NCI-H1436 (cell line): ENCODE measurements at regions not wholly inside any gene's neighbourhood (a gene's known extent, or its start where the extent isn't known, plus 50 kb on each side); places are given as distances from the start of the nearest gene placed in this dataset.
"Not testable (repeated sequence)": the region's sequence is repeated elsewhere in the genome, so short reads cannot be mapped to it uniquely, and the experiment has no call there.

Experiments used
- DNase-seq: peaks from one replicate; lab custom pipeline; 2025; lab: John Stamatoyannopoulos, UW

DNA sequence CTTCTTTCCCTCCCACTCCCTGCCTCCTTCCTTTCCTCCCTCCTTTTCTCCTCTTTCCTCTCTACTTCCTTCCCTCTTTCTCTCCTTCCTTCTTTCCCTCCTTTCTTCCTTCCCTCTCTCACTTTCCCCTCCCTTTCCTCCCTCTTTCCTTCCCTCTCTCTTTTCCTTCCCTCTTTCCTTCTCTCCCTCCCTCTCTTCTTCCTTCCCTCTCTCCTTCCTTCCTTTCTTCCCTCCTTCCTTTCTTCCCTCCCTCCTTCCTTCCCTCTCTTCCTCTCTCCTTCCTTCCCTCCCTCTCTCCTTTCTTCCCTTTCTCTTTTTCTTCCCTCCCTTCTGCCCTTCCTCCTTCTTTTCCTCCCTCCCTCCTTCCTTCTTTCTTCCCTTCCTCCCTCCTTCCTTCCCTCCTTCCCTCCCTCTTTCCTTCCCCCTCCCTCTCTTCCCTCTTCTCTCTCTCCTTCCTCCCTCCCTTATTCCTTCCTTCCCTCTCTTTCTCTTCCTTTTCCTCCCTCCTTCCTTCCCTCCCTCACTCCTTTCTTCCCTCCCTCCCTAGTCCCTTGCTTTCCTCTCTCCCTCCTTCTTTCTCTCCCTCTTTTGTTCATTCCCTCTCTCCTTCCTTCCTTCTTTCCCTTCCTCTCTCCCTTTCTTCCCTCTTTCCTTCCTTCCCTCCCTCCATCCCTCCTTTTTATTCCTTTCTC lies 443.9 kb downstream of the ZNF536 start:
- no peak for DNase-seq

DNA sequence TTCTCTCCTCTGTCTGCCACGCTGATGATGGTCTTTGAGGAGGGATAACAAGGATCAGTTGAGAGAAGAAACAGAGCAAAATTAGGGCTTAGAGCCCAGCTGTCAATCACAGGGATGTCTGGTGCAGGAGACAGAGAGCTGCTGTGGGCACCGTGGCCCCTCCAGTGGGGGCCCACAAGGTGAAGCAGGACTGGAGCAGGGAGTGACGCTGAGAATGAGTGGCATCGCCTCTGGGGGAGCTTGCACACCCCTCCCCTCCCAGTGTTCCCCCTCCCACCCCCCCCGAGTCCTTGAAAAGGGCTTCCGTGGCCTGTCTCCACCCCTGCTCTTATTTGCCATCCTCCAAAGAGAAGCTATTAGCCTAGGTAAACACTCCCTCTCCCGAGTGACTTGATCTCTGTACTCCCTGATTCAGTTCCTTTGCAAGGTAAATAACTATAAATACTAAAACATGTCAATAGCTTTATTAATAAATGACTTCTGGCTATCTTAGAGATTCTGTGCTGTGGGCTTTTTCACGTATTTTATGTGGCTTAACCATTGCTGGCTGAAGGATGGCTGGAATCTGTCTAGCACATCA lies 440.0 kb downstream of the ZNF536 start:
- DNase-seq: no peak

DNA sequence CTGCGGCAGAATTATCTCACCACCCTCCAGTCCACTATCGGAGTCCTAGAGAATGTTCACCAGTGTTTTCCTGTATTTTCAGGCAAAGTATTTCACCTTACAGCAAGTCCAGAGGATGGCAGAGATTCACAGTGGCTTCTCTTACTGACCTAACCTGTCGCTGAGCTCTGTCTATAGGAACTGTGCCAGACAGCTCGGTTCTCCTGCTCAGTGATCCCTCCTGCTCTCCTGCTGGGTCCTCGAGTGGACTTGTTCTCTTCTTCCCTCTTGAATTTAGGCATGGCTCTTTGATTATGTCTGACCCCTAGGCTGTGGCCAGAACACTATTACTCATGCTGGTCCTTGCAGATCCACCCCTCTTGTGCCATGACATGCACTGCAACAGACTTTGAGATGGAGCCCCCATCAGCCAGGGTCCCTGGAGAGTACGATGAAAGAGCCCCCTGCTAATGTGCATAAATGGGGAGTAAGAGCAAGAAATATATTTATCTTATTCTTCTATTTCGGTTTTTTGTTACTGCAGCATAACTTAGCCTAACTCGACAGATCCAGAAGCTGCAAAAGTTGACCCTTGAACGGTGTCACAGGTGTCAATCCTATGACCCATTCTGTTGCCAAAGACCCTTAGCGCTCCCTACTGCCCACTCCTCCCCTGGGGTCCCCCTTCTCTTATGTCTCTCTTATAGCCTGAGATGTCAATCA lies 439.4 kb downstream of the ZNF536 start:
- DNase-seq: no peak

DNA sequence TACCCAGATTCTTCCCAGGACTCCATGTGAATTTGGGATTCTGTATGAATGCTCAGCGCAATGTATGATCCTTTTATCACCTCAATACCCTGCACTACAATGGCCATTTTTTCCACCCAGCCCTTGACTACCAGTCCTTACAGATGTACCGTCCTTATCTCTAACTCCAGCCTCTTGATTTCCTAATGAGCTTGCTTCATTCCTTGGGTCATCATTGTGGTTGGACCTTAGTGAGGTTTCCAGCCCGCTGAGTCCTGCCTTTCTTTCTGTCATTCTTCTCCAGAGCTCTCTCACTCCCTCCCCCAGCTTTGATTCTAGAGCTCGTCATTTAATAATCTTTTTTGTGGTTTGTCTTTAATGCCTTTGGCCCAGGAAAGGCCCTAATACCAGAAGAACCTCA lies 438.5 kb downstream of the ZNF536 start:
- no peak for DNase-seq

DNA sequence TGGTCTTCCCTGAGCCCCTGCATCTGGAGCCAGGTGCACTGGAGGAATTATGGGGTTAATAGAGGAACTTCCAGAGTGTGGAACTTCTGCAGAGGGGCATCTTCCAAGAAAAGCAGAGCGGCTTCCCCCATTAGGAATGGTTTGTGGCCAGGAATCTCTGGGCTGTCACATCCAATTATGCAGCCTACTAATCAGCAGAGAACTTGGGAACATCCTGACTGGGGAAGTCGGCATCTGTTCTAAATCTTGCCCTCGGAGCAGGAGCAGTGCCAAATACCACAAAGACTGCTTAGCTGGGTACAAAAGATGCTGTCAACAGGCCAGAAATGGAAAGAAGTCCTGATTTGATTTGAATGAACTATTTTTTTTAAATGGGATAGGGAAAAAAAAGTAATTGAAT lies 435.1 kb downstream of the ZNF536 start:
- DNase-seq: no peak

DNA sequence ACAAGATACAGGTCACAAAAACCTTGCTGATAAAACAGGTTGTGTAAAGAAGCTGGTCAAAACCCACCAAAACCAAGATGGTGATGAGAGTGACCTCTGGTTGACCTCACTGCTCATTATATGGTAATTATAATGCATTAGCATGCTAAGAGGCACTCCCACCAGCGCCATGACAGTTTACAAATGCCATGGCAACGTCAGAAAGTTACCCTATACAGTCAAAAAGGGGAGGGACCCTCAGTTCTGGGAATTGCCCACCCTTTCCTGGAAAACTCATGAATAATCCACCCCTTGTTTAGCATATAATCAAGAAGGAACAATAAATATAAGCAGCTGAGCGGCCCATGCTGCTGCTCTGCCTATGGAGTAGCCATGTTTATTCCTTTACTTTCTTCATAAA lies 434.1 kb downstream of the ZNF536 start:
- no peak for DNase-seq

DNA sequence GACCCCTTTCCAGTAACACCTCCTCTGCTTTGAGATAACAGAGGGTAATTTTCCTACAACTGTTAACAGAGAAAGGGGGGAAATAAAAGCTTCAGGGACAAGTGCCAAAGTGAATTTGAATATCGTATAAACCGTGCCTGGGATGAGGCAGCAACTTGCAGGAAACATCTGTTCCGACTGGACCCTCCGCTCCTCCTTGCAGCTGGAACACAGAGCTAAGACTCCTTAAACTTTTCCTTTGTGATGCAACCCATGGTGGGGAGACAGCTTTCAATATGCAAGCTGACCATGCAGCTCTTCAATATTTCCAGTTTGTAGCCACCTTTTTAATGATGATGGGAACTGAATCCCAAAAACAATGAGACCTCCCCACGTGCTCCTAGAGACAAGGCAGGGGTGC lies 432.6 kb downstream of the ZNF536 start:
- DNase-seq: no peak

DNA sequence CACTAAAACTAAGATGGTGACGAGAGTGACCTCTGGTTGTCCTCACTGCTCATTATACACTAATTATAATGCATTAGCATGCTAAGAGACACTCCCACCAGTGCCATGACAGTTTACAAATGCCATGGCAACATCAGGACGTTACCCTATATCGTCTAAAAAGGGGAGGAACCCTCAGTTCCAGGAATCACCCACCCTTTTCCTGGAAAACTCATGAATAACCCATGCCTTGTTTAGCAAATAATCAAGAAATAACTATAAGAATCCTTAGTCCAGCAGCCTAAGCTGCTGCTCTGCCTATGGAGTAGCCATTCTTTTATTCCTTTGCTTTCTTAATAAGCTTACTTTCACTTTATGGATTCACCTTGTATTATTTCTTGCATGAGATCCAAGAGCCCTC lies 432.1 kb downstream of the ZNF536 start:
- DNase-seq: not testable (repeated sequence)

DNA sequence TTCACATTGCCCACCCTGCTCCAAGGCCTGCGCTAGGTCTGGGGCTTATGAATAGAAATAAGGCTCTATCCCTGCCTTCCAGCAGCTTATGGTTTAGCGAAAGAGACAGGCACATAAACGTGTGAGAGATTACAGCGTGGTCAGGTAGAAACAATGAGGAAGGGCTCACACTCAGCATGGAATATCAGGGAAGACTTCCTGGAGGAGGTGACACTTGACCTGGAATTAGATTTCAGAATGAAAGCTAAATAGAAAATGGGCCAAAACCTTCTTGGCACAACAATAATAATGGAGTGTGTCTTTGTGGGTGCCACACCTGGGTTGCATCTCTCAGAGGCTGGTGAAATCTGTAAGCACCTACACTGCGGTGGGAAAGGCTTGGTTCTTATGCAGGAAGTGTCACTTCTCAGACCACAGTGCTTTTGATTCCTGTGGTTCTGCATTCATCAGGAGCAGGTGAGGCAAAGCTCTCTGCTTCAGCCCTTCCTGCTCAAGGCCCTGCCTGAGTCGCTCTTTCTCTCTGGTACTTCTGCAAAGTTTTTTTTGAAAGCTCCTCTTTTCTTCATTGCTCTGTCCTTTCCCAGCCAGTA lies 430.3 kb downstream of the ZNF536 start:
- DNase-seq: no peak

DNA sequence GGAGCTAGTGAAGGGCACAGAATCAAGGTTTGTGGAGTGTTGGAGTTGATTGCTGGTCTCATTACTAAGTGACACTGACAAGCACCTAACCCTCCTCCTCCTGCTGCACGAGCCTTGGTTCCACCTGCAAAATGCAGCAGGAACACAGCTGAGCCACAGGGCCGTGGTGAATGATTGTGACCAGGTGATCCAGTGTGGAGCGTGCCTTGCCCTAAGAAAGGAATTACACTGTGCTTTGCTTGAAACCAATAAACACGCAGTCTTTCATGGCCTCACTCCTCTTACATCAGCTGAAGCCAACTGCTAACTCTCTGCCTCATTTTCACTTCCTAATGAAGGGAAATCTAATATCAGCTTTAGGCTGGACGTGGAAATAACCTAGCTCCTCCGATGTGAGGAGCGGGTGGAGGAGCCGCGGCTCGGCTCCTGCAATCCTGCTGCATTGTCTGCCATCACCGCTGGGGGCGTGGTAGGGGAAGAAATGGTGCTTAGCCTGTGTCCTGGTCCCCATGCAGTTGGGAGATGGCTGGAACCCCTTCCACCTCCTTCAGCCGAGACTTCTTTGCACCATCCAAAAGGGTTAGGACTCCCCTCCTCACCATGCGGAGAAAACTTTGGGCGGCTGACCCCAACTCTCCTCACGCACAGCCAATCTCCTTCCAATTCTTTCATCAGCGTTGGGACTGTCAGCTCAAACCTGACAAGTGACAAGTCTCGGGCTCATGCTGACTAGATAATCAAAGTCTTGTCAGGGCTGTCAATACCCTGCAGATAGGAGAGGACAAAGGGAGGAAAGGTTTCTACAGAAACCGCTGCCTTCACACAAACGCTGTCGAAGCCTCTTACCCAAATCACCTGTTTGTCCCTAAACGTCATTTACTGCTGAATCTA lies 427.9 kb downstream of the ZNF536 start:
- no peak for DNase-seq

DNA sequence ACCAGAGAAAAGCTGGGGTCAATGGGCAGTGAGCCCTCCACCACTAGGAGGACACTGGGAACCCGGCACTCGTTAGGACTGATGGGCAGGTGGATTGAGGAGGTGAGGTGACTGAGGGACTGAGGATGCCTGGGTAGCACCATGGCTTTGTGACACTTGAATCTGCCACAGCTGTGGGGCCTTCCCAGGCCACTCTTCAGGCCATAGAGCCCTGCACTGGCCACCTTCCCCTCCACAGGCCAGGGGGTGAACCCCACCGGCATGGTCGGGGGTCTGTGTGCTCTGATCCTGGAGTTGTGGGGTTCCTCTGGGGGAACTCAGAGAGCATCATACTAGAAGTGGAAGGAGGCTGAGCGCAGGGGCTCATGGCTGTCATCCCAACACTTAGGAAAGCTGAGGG lies 423.5 kb downstream of the ZNF536 start:
- no peak for DNase-seq

DNA sequence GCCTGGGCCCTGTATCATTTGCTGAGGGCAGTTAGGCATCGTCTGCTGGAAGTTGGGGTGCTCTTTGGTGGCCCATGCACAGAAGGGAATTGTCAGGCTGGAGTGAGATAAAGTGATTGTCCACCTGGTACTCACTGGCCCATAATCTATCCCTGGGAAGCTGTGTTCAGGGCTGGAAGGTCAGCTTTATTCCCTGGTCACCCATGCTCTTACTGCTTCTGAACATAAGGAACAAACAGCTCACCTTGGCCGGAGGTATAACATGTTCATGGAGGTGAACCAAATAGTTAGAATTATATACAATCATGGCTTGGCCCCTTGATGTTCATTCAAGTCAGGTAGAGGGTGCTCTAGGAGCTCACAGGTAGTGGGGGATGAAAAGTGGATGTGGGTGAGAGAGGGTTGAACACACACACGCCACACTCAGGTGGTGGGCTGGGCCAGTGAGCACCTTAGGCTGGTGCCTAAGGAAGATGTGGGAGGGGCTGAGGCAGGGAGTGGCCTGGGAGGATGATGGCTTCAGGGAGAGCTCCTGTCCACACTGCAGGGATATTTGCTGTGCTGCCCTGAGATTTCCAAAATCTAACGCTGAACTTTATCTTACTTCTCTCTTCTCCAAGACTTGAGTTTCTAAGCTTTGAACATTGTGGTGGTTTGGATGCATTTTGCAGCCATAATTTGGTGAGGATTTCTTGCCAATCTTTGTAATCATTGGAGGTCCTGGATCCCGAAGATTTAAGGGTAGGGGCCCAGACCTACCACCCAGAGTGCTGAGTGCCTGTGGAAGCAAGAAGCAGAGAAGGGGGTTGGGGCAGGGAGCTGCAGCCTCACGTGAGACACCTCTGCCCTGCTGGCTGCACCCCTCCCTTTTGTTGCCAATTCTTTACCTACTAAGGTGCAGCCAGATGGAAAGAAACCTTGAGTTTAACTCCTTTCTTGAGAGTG lies 420.6 kb downstream of the ZNF536 start:
- DNase-seq: no peak

DNA sequence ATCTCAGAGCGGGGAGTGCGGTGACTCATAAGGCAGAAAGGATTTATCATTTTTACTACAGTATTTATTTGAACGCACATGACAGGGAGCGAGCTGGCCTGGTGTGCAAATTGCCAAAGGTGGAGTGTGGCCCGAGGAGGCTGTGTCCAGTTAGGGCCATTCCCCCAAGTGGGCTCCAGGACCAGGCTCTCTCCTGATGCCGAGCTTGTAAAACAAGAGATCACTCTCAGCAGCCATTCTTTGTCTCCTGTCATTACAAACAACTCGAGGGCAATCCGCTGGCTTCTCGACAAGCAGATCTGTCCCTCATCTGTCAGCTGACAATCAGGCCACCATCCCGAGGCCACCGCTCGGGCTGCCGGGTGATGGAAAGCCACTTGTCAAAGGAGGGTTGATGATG lies 418.9 kb downstream of the ZNF536 start:
- no peak for DNase-seq

DNA sequence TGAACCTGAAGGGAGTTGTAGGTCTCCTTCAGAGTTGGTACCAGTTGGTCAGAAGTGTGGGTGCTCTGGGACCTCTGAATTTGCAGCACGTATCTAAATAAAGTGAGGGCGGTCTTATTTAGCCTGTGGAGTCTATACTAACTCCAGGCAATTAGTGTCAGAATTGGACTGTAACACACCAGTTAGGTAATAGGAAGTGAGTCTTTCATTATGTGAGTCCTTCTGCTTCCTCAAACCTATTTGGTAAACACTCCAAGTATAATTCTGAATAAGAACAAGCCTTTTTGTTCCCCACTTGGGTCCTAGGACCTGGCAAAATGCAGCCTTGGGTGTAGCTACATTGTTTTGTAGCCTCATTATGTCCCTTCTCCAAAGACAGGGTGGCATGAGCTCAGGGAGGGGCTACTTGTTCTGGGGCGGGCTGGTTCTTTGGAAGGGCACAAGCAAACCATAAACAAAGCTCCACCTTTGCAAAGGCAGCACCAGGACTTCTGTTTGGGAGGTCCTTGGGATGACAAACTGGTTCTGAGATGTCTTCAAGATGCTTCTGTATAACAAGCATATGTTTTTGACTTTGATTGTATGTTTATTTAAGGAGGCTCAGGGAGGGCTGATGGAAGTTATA lies 418.0 kb downstream of the ZNF536 start:
- DNase-seq: no peak

DNA sequence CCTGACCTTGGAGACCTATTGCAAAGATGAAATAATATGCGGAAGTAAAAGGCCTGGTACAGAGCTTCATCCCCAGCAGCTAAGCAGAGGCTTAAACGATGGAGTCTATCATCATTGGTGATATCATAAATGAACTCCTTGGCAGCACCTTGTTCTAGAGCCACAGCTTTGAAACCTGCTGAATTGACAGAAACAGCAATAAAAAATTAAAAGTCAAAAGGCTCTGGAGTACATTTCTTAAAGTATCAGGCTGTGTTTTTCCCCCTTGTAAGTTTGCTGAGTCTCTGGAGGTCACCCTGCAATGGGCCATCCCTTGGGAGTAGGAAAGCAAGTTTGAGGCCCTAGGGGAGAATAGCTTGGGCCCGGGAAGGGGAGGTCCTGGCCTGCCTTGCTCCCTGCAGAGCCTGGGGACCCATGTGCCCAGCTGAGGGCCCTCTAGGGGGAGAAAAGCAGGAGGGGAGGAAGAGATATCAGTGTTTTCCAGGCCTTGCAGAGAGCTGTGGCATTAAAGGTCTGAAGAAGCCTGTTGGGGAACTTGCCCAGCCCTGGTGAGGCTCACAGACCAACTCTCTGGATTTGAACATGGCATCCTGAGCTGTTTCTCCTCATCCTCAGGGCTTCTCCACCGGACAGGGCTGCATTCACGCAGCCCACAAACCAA lies 416.1 kb downstream of the ZNF536 start:
- DNase-seq: no peak

DNA sequence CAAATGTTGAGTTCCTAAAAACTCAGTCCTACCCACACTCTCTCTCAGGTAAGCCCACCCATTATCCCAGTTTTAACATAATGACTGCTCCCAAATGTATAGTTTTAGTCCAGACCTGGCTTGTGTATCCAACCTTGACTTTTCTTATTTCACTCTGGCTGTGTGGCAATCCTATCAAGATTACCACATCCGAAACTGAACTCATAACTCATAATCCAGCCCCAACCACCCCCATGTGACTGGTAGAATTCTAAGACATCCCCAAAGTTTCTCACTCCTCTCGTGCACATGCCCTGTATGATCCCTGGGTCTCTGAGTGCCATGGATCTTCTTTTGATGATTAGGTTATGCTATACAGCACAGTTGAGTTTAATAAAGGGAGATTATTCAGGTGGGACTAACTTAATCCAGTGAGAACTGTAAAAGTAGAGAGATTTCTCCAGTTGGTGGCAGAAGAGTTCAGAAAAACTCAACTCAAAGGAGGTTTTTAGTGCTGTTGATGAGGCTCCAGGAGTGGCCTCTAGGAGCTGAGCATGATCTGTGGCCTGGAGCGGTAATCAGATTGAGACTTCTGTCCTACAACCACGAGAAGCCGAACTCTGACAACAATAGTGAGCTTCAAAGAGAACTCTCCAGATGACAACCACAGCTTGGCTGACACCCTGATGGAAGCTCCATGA lies 413.4 kb downstream of the ZNF536 start:
- DNase-seq: no peak

DNA sequence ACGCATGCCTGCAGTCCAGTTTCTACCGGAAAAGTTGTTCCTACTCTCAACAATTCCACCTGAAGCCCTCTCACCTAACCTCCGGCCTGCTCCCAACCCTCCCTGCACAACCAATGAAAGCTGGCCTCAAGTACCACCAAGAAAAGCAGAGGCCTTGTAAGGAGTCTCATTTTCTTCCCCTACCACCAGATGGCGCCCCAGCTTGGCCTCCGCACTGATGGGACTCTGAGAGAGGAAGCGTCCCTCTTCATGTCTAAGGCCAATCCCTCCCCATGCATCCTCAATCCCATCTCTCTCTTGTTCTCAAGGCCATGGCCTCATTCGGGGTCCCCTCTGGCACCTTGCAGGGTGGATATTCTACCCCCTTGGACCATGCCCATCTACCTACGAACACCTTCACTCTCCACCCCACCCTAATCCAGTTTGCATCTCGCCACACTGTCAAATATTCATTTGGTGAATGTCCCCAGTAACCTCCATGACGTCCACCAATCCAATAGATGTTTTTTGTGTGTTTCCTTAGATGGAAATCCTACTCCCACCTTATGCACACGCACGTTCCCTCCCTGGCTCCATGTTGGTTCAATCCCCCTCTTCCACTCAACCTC lies 412.8 kb downstream of the ZNF536 start:
- DNase-seq: no peak

DNA sequence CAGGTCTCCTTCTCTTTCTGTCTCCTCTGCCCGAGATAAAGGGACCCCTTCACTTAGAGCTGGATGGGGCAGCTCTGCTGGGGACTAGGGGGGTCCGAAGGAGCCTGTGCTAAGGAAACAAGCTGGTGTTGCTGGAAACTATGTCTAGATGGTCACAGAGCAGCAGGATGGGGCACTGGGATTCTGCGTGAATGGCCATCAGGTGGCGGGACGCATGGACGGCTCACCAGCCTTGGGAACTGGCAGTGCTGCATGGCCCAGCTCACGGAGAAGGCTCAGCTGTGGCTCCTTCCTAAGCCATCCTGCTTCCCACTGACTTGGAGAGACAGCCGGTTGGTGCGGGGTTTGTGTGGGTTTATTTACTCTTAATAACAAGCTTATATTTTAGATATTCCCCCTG lies 411.8 kb downstream of the ZNF536 start:
- no peak for DNase-seq

DNA sequence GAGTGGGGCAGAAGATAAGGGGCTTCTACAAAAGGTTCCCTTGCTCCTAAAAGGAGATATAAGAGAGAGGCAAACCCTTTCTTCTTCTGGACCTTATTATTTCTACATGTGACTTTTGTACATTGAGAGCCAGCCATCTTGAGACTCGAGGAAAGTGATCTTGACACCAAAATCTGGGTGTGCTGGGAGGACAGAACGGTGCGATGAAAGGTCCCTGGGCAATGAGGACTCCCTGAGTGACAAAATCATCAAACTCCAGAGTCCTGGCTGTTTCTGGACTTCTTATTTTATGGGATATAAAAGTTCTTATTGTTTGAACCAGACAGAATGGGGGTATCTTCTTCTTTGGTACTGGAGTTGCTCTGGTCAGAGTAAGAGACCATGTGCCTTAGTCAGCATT lies 411.0 kb downstream of the ZNF536 start:
- DNase-seq: no peak
